ENCODE measurements at regions not wholly inside any gene's neighbourhood (a gene's known extent, or its start where the extent isn't known, plus 50 kb on each side); places are given as distances from the start of the nearest gene placed in this dataset.

DNA sequence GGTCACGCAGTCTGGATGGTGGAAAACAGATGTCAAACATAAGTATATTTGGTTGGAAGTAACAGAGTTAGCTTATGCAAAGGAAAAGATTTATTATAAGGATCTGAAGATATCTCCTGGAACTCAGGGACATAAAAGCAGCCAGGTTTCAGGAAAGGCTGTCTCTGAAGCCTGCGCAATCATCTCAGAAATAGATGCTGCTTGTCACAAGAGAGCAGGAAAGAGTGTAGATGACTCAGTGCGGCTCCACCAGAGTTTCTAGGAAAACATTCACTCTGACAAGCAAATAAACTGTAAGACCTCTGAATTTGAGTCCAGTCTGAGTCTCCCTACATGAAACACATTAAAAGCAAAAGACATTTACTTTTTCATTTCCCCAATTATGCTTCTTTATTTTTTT, 220.4 kb upstream of the HTR2A start:
- TF ChIP-seq, protein P1, sequence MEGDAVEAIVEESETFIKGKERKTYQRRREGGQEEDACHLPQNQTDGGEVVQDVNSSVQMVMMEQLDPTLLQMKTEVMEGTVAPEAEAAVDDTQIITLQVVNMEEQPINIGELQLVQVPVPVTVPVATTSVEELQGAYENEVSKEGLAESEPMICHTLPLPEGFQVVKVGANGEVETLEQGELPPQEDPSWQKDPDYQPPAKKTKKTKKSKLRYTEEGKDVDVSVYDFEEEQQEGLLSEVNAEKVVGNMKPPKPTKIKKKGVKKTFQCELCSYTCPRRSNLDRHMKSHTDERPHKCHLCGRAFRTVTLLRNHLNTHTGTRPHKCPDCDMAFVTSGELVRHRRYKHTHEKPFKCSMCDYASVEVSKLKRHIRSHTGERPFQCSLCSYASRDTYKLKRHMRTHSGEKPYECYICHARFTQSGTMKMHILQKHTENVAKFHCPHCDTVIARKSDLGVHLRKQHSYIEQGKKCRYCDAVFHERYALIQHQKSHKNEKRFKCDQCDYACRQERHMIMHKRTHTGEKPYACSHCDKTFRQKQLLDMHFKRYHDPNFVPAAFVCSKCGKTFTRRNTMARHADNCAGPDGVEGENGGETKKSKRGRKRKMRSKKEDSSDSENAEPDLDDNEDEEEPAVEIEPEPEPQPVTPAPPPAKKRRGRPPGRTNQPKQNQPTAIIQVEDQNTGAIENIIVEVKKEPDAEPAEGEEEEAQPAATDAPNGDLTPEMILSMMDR (IDR thresholded peaks at IDR 0.05; ENCODE audit: extremely low read depth in 1 of 2, insufficient read depth in 1 of 2, low read depth in 1 of 2, low read length in 2 of 2): no peak
- TF ChIP-seq JUN (IDR thresholded peaks at IDR 0.05; ENCODE audit: borderline replicate concordance, insufficient read depth, insufficient read length, low read depth): no peak
- no peak for TF ChIP-seq POLR2AphosphoS5 (IDR thresholded peaks at IDR 0.05; ENCODE audit: insufficient read depth, low read depth, low read length)
